Stimulated activated CD4-positive, alpha-beta T cell treated with anti-CD3 and anti-CD28 coated beads, Interleukin-12 subunit alpha, Interleukin-12 subunit beta, amount 100 ng/mL, for 48 hours (primary cell): ENCODE measurements at regions not wholly inside any gene's neighbourhood (a gene's known extent, or its start where the extent isn't known, plus 50 kb on each side); places are given as distances from the start of the nearest gene placed in this dataset.
"Not testable (repeated sequence)": the region's sequence is repeated elsewhere in the genome, so short reads cannot be mapped to it uniquely, and the experiment has no call there.

Experiments
- DNase-seq, 3 donors: peaks; one replicate each; pipeline ENCODE4 v3.0.0-alpha.2; 2020; ENCODE audit warnings: low read depth in 2 of 3, low spot score in 1 of 3

GRCh38 chr6:22133357-22133756, 163.5 kb downstream of the PRL start:
- no peak for DNase-seq

- no peak for DNase-seq
Observed at GRCh38 chr6:22134308-22134707, 162.5 kb downstream of the PRL start.

- no peak for DNase-seq
Observed at GRCh38 chr6:22135395-22135794, 161.4 kb downstream of the PRL start.

- DNase-seq, result not testable (repeated sequence)
Observed at GRCh38 chr6:22140736-22141135, 156.1 kb downstream of the PRL start.

GRCh38 chr6:22141241-22141745, 155.5 kb downstream of the PRL start:
- no peak for DNase-seq

GRCh38 chr6:22142856-22143255, 154.0 kb downstream of the PRL start:
- no peak for DNase-seq

GRCh38 chr6:22145376-22145775, 151.5 kb downstream of the PRL start:
- no peak for DNase-seq

- DNase-seq, result no peak
Observed at GRCh38 chr6:22145823-22146677, 150.8 kb downstream of the PRL start.

- DNase-seq, result no peak
Observed at GRCh38 chr6:22146678-22146930, 150.2 kb downstream of the PRL start.

- DNase-seq, result no peak
Observed at GRCh38 chr6:22146931-22147701, 149.7 kb downstream of the PRL start.

GRCh38 chr6:22147921-22148776, 148.7 kb downstream of the PRL start:
- DNase-seq, result no peak

GRCh38 chr6:22149096-22149495, 147.7 kb downstream of the PRL start:
- no peak for DNase-seq

- DNase-seq, result no peak
Observed at GRCh38 chr6:22149501-22150367, 147.1 kb downstream of the PRL start.

- DNase-seq, result no peak
Observed at GRCh38 chr6:22150368-22151035, 146.3 kb downstream of the PRL start.

GRCh38 chr6:22151892-22152291, 144.9 kb downstream of the PRL start:
- DNase-seq, result no peak

GRCh38 chr6:22152841-22153240, 144.0 kb downstream of the PRL start:
- DNase-seq, result no peak

GRCh38 chr6:22153384-22154158, 143.3 kb downstream of the PRL start:
- no peak for DNase-seq

- no peak for DNase-seq
Observed at GRCh38 chr6:22155551-22155950, 141.3 kb downstream of the PRL start.

- no peak for DNase-seq
Observed at GRCh38 chr6:22157233-22157632, 139.6 kb downstream of the PRL start.
